T-helper 2 cell (primary cell): ENCODE measurements at regions not wholly inside any gene's neighbourhood (a gene's known extent, or its start where the extent isn't known, plus 50 kb on each side); places are given as distances from the start of the nearest gene placed in this dataset.

Experiments
- DNase-seq, 5 experiments: peaks; one replicate each; pipeline versions ENCODE4 v3.0.0 to v3.0.0-alpha.2; 2012 to 2022

- no peak for DNase-seq
Measured at GRCh38 chr3:78154521-78155186, 1114.8 kb downstream of the ROBO2 start.

GRCh38 chr3:78161736-78162135 is 1121.8 kb downstream of the ROBO2 start:
- DNase-seq, result no peak

GRCh38 chr3:78163379-78163778 is 1123.5 kb downstream of the ROBO2 start:
- no peak for DNase-seq

- no peak for DNase-seq
Measured at GRCh38 chr3:78165876-78166275, 1126.0 kb downstream of the ROBO2 start.

- DNase-seq, result no peak
Measured at GRCh38 chr3:78174821-78175220, 1134.9 kb downstream of the ROBO2 start.

- no peak for DNase-seq
Measured at GRCh38 chr3:78176869-78177268, 1137.0 kb downstream of the ROBO2 start.

GRCh38 chr3:78177780-78178179 is 1137.9 kb downstream of the ROBO2 start:
- DNase-seq, result no peak

- no peak for DNase-seq
Measured at GRCh38 chr3:78178209-78178608, 1138.3 kb downstream of the ROBO2 start.

GRCh38 chr3:78178740-78179363 is 1139.0 kb downstream of the ROBO2 start:
- DNase-seq, result no peak

GRCh38 chr3:78183906-78184599 is 1144.2 kb downstream of the ROBO2 start:
- no peak for DNase-seq

- no peak for DNase-seq
Measured at GRCh38 chr3:78186404-78186803, 1146.5 kb downstream of the ROBO2 start.

- DNase-seq, result no peak
Measured at GRCh38 chr3:78201091-78201490, 1161.2 kb downstream of the ROBO2 start.

- DNase-seq, result no peak
Measured at GRCh38 chr3:78204977-78205376, 1165.1 kb downstream of the ROBO2 start.

- DNase-seq, result no peak
Measured at GRCh38 chr3:78221300-78221699, 1181.4 kb downstream of the ROBO2 start.

GRCh38 chr3:78221796-78222195 is 1181.9 kb downstream of the ROBO2 start:
- no peak for DNase-seq

- DNase-seq, result no peak
Measured at GRCh38 chr3:78235841-78236240, 1195.9 kb downstream of the ROBO2 start.

GRCh38 chr3:78238811-78239210 is 1198.9 kb downstream of the ROBO2 start:
- DNase-seq, result no peak

GRCh38 chr3:78242724-78243123 is 1202.8 kb downstream of the ROBO2 start:
- no peak for DNase-seq

GRCh38 chr3:78244136-78244535 is 1204.2 kb downstream of the ROBO2 start:
- no peak for DNase-seq

- DNase-seq, result no peak
Measured at GRCh38 chr3:78249294-78249693, 1209.4 kb downstream of the ROBO2 start.

- no peak for DNase-seq
Measured at GRCh38 chr3:78253860-78254259, 1214.0 kb downstream of the ROBO2 start.

- DNase-seq, result no peak
Measured at GRCh38 chr3:78255403-78255802, 1215.5 kb downstream of the ROBO2 start.

GRCh38 chr3:78256123-78256522 is 1216.2 kb downstream of the ROBO2 start:
- DNase-seq, result no peak

GRCh38 chr3:78257951-78258530 is 1218.1 kb downstream of the ROBO2 start:
- DNase-seq, result no peak
